ELF-1 (cell line): ENCODE measurements at regions not wholly inside any gene's neighbourhood (a gene's known extent, or its start where the extent isn't known, plus 50 kb on each side); places are given as distances from the start of the nearest gene placed in this dataset.
A peak's percentile ranks its signal among the peaks of the same experiment; 100 is the strongest.

ENCODE experiments used
- DNase-seq: peaks from one replicate; pipeline ENCODE4 v3.0.0-alpha.2; 2016; ENCODE audit warnings: low read depth, low spot score

DNA sequence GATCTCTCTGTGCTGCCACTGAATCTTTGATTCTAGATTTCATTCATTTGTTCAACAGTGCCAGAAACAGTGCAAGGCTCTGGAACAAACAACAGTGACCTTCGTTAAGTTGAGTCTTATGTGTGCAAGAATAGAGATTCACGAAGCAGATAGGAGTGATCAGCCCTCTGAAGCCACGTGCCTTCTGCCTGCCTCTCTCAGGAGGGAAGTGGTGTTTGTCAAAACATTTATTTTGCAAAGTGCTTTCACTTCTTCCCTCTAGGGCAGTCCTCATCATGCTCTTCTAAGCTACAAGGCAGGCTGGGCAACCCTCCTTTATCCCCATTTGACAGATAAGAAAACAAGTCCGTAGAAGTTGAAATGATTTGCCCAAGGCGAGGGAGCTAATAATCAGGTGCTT is 204.3 kb downstream of the TFAP2C start:
- peak; percentile 43 for DNase-seq

DNA sequence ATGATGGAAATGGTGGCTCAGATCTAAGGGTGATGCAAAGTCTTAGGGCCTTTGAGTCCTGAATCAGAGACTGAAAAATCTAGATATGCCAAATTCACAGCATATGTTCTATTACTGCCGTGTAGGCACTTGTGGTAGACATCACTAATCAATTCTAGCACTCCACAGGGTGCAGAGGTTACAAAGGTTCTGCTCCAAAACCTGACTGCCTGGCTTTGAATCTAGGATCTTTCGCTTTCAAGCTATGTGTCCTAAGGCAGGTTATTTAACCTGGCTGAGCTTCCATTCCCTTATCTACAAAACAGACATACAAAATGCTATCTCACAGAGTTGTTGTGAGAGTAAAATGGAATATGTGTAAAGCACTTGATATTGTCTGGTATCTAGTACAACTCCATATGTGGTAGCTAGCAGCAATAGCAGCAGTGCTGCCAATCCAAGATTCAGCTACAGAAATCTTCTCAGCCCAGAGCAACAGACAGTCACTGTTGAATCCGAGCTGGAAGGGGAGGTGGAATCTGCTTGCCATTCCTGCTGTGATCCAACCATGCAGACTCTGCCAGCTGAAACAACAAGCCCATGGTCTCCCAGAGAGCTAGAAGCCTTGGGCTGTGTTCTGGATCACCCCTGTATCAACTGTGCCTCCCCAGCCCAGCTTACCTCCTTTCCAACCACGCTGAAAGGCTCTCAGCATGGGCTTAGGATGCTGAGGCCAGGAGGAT is 206.9 kb downstream of the TFAP2C start:
- no peak for DNase-seq

DNA sequence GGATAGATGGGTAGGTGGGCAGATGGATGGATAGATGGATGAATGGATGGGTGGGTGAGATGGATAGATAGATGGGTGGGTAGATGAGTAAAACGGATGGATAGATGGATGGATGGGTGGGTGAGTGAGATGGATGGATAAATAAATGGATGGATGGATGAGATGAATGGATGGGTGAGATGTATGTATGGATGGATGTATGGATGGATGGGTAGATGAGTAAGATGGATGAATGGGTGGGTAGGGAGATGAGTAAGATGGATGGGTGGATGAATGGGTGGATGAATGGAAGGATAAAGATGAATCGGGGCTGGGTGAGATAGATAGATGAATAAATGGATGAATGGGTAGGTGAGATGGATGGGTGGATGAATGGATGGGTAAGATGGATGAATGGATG is 210.1 kb downstream of the TFAP2C start:
- no peak for DNase-seq

DNA sequence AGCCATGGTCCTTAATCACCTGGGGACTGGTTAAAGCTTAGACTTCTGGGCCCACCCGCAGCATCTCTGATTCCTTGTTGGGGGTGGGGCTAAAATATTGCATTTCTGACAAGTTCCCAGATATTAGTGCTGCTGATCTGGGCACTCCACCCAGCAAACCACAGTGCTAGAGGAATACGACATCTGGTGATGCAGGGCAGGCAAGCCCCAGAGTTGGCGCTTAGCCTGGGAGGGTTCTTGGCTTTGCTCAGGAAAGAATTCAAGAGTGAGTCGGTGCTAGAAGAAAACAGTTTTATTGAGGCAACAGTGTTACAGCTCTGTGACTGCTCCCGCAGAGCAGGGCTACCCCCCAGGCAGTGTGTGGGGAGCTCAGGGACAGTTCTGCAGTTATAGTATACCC is 210.7 kb downstream of the TFAP2C start:
- no peak for DNase-seq

DNA sequence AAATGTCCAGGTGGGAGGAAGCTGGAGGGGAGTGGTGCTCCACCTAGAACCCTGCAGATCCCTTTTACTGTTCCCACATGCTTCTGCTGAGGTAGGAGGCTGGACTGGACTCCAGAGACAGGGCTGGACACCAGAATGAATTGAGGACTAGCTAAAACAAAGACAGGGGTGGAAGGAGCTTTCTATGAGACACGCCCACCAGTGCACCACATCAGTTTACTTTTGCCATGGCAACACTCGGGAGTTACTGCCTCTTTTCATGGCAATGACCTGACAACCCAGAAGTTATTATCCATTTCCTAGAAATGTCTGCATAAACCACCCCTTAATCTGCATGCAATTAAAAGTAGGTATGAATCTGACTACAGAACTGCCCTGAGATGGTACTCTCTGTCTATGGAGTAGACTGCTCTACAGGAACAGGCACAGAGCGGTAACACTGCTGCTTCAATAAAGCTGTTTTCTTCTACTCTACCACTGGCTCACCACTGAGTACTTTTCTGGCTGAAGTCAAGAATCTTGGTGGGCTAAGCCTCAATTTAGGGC is 211.7 kb downstream of the TFAP2C start:
- no peak for DNase-seq

DNA sequence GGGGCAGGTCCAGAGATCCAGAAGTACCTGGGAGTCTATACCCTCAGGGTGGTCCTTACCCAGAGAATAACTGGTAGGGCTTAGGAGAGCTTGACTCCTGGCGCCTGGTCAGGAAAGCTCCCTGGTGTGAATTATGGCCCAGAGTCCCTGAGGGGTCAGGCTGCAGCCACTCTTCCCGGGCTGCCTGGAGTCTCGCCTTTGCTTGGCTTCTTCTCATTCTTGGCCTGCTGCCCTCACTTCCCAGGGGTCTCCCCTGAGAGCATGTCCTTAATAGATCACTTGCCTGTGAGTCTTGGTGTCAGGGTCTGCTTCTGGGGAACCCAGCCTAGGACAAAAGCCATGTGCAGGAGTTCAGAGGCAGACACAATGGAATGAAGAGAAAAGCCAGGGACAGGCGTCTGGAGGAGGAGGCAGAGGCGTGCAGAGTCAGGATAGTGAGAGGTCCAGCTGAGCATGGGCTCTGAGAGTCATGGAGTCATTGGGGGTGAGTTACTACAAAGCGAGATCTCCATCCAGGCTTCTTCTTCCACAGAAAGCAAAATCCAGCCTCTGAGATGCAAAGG is 212.3 kb downstream of the TFAP2C start:
- DNase-seq: peak; percentile 50

DNA sequence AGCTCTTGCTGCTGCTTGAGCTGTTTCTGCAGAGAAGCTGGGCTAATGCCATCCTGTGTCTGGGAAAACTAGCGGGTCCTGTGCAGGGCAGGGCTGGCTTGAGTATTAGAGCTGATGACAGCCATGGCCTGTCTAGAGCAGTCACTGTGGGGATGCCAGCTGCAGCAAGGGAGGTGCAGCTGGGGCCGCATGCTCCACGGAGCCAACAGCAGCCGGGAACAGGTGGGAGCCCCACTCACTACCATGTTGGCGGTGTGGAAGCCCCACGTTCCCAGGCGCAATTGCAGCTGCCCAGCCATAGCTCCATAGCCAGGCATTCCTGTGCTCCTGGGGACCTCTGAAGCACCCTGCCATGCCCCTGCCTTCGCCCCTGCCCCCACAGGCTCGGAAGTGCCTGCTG is 212.9 kb downstream of the TFAP2C start:
- DNase-seq: no peak

DNA sequence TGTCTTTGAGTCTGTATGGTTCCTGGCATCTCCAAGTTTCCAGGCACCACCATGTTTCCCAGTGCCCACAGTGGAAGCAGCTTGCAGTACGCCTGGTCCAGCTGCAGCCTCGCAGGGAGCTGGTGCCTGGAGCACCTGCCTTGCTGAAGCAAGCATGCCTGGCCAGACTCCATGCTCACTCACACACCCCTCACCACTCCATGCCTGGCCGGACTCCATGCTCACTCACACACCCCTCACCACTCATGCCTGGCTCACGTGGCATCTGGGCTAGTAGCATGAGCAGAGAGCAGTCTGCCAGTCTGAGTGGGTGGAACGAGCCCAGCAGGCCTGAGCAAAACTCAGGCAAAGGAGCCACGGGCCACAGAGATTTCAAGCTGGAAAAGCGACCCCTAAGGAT is 214.3 kb downstream of the TFAP2C start:
- no peak for DNase-seq

DNA sequence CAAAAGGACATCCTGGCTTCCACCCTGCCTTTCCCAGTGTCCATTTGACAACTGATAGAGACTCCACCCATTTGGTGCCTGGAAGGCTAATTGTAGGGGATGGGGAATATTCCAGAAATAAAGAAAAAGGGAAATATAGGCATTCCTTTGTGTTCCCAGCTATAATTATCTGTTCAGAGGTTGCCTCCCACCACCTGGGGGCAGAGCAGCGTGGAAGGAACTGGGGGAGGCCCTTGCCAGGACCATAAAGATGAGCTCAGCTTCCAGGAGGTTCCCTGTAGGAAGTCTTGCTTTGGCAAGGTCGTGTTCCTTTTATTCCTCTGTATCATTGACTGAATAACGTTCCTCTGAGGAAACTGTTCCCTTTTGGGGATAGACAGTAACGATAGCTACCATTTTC is 214.7 kb downstream of the TFAP2C start:
- no peak for DNase-seq

DNA sequence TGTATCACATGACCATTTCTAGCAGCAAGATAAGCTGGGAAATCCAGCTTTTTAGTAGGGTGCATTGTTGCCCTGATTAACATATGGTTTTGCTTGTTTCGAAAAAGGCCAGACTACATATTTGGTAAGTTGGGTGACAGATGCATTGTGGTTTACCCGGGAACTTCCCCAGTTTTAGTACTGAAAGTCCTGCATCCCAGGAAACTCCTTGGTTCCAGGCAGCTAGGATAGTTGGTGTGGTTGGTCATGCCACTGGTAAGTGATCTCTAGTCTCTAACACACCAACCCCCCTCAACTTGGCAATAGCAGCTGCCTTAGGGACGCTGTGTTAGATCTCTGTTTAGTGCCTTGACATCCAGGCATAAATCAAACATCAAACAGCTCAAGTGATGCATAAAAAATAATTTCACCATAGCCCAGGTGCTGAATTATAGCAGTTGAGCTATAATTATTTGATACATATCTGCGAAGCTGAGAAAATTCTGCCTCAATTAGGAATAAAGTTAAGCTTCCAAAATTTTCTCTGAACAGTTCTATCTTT is 216.5 kb downstream of the TFAP2C start:
- DNase-seq: no peak

DNA sequence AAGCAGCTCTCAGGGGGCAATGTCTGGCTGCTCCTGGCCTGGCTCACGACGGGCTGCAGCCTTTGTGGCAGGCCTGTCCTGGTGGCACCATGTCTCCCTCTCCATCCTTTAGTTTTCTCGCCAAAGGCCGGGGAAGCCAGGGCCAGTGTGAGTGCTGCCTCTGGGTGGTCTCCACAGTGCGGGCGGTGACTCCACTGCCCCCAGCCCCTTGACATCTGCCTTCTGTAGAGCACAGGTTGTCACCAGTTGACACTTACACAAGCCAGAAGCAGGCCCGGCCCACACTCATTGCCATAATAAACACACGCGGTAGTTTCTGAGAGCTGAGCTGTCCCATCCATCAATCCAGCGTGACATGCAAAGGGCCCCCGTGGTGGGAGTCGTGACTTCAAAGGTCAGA is 219.5 kb downstream of the TFAP2C start:
- peak; percentile 95 for DNase-seq

DNA sequence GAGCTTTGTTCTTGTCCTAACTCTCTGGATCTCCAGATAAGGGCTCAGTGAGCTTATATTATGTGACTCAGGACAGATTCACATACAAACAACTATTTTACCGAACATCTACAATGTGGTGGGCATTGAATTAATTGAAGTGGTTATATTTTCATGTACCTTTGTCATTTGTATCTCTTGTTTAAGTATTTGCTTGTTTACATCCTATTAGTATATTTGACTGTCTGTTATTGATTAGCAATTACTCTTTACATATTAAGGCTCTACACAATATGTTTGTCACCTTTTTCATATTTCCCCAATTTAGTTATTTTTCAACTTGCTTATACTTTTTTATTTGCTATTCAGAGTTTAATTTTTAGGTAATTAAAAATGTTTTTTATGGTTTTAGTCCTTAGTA is 222.4 kb downstream of the TFAP2C start:
- DNase-seq: no peak

DNA sequence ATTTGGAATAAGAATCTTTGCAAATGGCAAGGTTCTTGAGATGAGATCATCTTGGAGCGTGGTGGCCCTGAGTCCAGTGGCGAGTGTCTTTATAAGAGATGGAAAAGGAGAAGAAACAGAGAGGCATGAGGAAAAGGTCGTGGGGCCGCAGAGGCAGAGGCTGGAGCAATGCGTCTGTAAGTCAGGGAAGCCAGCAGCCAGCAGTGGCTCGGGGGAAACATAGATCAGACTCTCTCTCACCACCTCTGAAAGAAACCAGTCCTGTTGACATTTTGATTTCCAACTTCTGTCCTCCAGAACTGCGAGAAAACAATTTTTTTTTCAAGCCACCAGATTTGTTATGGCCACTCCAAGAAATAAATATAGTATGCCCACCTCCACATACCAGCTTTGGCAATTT is 226.6 kb downstream of the TFAP2C start:
- no peak for DNase-seq

DNA sequence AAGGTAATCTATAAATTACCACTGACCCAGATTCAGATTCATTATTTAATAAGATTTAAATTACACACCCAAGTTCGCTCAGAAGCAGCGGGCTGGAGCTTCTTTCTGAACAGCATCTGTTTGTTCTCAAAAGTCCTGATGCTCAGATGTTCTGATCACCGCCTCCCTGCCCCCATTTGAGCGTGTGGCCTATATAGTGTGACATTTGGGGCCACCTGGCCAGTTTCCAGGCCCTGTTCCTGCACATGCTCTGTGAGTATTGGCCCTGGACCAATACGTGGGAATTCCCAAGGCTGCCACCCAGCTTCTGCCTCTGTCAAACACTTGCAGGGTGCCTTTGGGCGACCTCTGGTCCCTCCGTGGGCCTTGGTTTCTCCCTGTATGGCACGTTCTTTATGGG is 228.8 kb downstream of the TFAP2C start:
- no peak for DNase-seq

DNA sequence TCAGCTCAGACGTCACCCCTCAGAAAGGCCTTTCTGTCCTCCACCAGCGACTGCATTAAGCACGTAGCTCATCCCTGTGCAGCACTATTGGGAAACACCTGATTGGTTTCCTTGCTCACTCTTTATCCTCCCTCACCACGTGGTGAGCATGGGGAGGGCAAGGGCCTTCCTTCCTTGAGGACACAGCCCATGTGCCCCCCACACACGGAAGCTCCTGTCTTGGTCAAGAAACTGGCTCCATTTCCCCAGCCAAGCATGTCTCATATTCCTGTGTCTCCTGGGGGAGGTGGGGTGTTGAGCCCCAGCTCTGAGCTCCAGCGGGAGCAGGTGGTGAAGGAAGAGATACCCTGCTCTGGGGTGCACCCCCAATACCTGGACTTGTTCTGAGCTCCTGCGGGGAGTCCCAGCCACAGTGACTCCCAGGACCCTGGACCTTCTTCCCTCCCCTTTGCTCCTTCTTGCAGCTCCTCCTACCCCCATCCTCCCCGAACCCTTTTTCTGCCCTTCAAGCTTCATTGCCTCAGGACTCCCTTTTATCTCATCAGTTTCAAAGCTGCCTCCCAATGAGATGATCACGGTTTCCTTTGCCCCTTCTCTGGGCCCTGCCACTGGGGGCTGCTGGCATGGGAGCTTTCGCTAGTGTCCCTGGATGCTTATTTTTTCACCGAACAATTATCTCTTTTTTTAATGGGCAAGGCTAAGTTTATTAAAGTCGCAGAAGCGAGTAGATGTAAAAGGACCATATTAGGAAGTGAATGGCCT is 230.1 kb downstream of the TFAP2C start:
- peak; percentile 81 for DNase-seq

DNA sequence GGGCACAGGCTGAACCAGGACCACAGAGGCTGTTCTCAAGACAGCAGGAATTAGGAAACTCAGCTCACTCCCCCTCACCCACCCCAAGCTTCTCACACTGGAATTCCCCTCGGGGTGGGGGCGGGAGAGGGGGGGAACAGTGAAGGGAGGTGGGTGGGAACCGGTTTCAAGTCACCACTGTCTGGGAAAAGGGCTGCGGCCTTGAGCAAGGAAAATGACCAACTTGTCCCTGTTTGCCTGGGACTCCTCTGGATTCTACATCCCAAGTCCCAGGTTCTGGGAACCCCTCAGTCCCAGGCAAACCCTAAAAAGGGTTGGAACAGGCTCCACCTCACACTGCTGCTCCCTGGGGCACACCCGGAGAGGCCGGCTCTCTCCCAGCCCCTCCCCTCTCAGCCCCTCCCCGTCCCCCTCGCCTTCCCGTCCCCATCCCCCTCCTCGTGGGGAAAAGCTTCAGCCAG is 230.7 kb downstream of the TFAP2C start:
- peak; percentile 92 for DNase-seq

DNA sequence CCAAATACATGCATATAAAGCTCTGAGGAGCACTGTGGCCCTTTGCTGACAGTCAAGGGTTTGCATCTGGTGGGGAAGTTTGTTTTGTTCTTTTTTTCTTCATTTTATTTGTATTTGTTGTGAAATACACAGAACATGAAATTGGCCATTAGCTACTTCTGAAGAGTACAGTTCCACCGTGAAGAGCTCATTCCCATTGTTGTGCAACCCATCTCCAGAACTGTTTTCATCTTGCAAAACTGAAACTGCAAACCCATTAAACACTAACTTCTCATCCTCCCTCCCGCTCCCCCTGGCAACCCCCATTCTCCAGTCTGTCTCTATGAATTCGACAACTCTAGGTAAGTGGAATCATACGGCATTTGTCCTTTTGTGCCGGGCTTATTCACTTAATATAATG is 231.3 kb downstream of the TFAP2C start:
- no peak for DNase-seq

DNA sequence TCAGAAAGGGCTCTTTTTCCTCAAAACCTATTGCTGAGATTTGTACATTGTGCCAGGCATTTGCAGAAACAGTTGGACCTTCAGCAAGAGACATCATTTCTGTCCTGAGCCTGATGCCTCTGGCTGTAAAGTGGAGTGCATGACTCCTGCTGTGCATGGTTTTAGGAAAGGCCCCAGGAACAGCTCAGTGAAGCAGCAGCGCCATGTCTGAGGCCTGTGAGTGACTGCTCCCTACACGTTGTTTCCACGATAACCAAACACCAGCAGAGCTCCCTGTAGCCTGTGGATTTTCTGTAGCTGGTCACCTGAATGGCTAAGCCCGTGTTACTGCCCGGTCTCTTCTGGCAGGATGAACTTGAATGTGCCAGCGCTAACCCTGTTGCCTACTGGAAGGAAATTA is 232.5 kb downstream of the TFAP2C start:
- peak; percentile 48 for DNase-seq

DNA sequence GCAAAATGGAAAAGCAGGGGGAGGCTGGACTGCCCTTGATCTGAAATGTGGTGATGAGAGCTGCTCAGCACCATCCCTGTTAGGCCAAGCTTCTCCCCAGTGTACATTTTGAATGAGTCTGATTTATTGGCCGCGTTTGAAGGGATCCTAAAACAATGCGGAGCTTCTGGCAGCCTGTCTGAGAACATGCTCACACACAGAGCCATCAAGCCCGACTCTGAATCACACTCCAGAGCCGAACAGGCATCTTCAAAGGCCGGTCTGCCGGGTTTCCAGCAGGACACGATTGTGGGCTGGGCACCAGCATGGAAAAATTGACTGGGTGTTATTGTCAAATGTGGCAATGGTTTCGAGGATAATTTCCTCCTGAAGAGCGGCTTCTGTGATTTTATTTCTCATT is 235.9 kb downstream of the TFAP2C start:
- DNase-seq: no peak

DNA sequence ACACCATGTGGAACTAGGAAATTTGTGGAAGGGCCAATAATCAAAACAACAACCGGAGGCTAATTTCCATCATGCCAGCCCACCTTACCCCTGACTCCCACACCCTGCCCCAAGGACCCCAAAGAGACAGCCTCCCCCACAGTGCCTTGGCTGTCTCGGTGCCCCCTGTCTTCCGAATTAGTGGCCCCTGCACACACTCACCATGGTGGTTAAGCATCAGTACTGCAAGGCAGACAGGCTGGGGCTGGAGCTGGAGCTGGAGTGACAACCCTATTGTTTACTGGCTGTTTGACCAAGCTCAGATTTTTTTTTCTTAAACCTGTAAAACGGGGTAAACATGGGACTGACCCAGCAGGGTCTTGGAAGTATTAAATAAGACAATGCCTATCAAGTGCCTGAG is 238.0 kb downstream of the TFAP2C start:
- DNase-seq: peak; percentile 47

DNA sequence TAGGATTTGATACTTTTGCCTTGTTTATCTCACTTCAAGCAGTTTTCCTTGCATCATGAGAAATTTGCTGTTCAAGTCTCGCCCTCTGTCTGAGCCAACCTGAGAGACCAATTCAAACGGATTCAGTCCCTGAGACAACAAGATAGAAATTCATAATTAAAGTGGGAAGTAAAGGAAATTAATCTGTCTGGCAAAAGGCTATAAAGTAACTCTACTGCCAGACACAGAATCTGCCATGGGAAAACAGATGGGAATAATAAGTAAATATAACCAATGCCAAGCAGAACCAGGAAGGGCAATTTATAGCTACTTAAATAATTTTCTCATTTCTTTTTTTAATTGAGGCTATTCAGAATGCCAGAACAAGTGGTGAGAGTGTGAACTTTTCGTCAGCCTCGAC is 239.6 kb downstream of the TFAP2C start:
- DNase-seq: no peak

DNA sequence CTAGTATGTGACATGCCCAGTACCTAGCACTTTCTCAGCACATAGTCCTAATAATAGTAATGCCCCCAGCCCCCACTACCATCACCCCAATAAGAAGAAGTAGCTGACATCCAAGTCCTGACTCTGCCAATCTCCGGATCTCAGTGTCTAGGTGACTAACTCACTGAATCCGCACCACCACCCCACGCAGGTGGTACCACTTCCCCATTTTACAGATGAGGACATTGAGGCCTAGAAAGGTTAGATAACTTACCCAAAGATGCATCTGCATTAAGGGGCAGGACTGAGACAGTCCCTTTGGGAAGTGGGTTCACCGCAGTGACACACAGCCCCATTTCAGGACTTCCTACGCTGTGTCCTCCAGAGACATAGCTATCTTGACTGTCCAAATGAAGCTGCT is 241.2 kb downstream of the TFAP2C start:
- DNase-seq: no peak
